ENCODE measurements at regions not wholly inside any gene's neighbourhood (a gene's known extent, or its start where the extent isn't known, plus 50 kb on each side); places are given as distances from the start of the nearest gene placed in this dataset.

- no peak overlapping the region for H3K27ac ChIP-seq (ENCODE audit: low read depth in 2 of 2, low read length in 2 of 2)
- H3K4me3 ChIP-seq (ENCODE audit: low read length in 3 of 3): no peak overlapping the region
- TF ChIP-seq CTCF (IDR thresholded peaks at IDR 0.05; ENCODE audit: borderline replicate concordance, extremely low read depth, insufficient read depth): no peak
- no peaks in the 10 kb centered on the region for H3K36me3 ChIP-seq (ENCODE audit: control insufficient read depth in 2 of 3, insufficient read depth in 3 of 3, low read length in 3 of 3)
- H3K27me3 ChIP-seq (ENCODE audit: control insufficient read depth, insufficient read depth, low read length): no peaks in the 10 kb centered on the region
- H3K4me1 ChIP-seq (ENCODE audit: control insufficient read depth in 2 of 3, insufficient read depth in 2 of 3, low read depth in 1 of 3, low read length in 3 of 3): no peaks in the 10 kb centered on the region
- H3K9me3 ChIP-seq (ENCODE audit: control insufficient read depth in 2 of 3, insufficient read depth in 1 of 3, low read length in 3 of 3): no peaks in the 10 kb centered on the region
- FAIRE-seq (no peak), DNase-seq (no peak)
- intact Hi-C loops (cut with DNase I): no loop called here
- H3K9ac ChIP-seq (ENCODE audit: low read length in 3 of 3): no peak overlapping the region
Observed at GRCh38 chr6:120303527-120303926, 954.0 kb upstream of the MAN1A1 start.

- Histone ChIP-seq H3K36me3 (ENCODE audit: control insufficient read depth in 2 of 3, insufficient read depth in 3 of 3, low read length in 3 of 3) (no peaks in the 10 kb centered on the region), H3K27me3 (ENCODE audit: control insufficient read depth, insufficient read depth, low read length) (no peaks in the 10 kb centered on the region), H3K27ac (ENCODE audit: low read depth in 2 of 2, low read length in 2 of 2) (no peak overlapping the region), H3K4me1 (ENCODE audit: control insufficient read depth in 2 of 3, insufficient read depth in 2 of 3, low read depth in 1 of 3, low read length in 3 of 3) (no peaks in the 10 kb centered on the region), H3K4me3 (ENCODE audit: low read length in 3 of 3) (no peak overlapping the region), H3K9me3 (ENCODE audit: control insufficient read depth in 2 of 3, insufficient read depth in 1 of 3, low read length in 3 of 3) (no peaks in the 10 kb centered on the region), H3K9ac (ENCODE audit: low read length in 3 of 3) (no peak overlapping the region)
- no peak for DNase-seq
- intact Hi-C loops (cut with DNase I): no loop called here
- no peak for TF ChIP-seq CTCF (IDR thresholded peaks at IDR 0.05; ENCODE audit: borderline replicate concordance, extremely low read depth, insufficient read depth)
- no peak for FAIRE-seq
Observed at GRCh38 chr6:120302041-120302440, 952.5 kb upstream of the MAN1A1 start.

- Histone ChIP-seq H3K9me3 (ENCODE audit: control insufficient read depth in 2 of 3, insufficient read depth in 1 of 3, low read length in 3 of 3) (no peaks in the 10 kb centered on the region), H3K4me3 (ENCODE audit: low read length in 3 of 3) (no peak overlapping the region), H3K4me1 (ENCODE audit: control insufficient read depth in 2 of 3, insufficient read depth in 2 of 3, low read depth in 1 of 3, low read length in 3 of 3) (no peaks in the 10 kb centered on the region), H3K36me3 (ENCODE audit: control insufficient read depth in 2 of 3, insufficient read depth in 3 of 3, low read length in 3 of 3) (no peaks in the 10 kb centered on the region), H3K27ac (ENCODE audit: low read depth in 2 of 2, low read length in 2 of 2) (no peak overlapping the region), H3K27me3 (ENCODE audit: control insufficient read depth, insufficient read depth, low read length) (no peaks in the 10 kb centered on the region), H3K9ac (ENCODE audit: low read length in 3 of 3) (no peak overlapping the region)
- DNase-seq (no peak), FAIRE-seq (no peak)
- intact Hi-C loops (cut with DNase I): no loop called here
- TF ChIP-seq CTCF (IDR thresholded peaks at IDR 0.05; ENCODE audit: borderline replicate concordance, extremely low read depth, insufficient read depth): no peak
Observed at GRCh38 chr6:120290964-120291363, 941.4 kb upstream of the MAN1A1 start.

GRCh38 chr6:120282005-120282404, 932.4 kb upstream of the MAN1A1 start:
- TF ChIP-seq CTCF (IDR thresholded peaks at IDR 0.05; ENCODE audit: borderline replicate concordance, extremely low read depth, insufficient read depth): no peak
- Histone ChIP-seq H3K27me3 (ENCODE audit: control insufficient read depth, insufficient read depth, low read length) (no peaks in the 10 kb centered on the region), H3K4me3 (ENCODE audit: low read length in 3 of 3) (no peak overlapping the region), H3K27ac (ENCODE audit: low read depth in 2 of 2, low read length in 2 of 2) (no peak overlapping the region), H3K4me1 (ENCODE audit: control insufficient read depth in 2 of 3, insufficient read depth in 2 of 3, low read depth in 1 of 3, low read length in 3 of 3) (no peaks in the 10 kb centered on the region), H3K9me3 (ENCODE audit: control insufficient read depth in 2 of 3, insufficient read depth in 1 of 3, low read length in 3 of 3) (no peaks in the 10 kb centered on the region), H3K36me3 (ENCODE audit: control insufficient read depth in 2 of 3, insufficient read depth in 3 of 3, low read length in 3 of 3) (no peaks in the 10 kb centered on the region), H3K9ac (ENCODE audit: low read length in 3 of 3) (no peak overlapping the region)
- no peak for FAIRE-seq
- intact Hi-C loops (cut with DNase I): no loop called here
- DNase-seq: no peak

Measured in kidney (tissue), 13 donors.